SK-N-SH (cell line): ENCODE measurements at regions not wholly inside any gene's neighbourhood (a gene's known extent, or its start where the extent isn't known, plus 50 kb on each side); places are given as distances from the start of the nearest gene placed in this dataset.

Experiments used
- CTCF ChIA-PET: fragments of 300-600, 350-600 bp; formaldehyde crosslinking; extraction: SDS; loops from one replicate; lab custom pipeline; 2021; lab: Yijun Ruan, JAX
- POLR2A ChIA-PET: fragments of 350-600 bp; sonication (Branson Sonifier 250); formaldehyde crosslinking; extraction: SDS; loops from one replicate; lab custom pipeline; 2020; ENCODE audit warnings: antibody characterized with exemption, inconsistent platforms; lab: Yijun Ruan, JAX
- DNase-seq: peaks from one replicate; pipeline ENCODE4 v3.0.0; 2012
- H2AFZ ChIP-seq: fragments of 200-600 bp; sonication (generic); 2 replicates; pipeline ENCODE4 v1.8.1; 2016; ENCODE audit warnings: antibody characterized with exemption, mild to moderate bottlenecking, low read depth
- H3F3A ChIP-seq: fragments of 200-600 bp; sonication (generic); replicated peaks from 2 replicates; pipeline ENCODE3; 2016; ENCODE audit warnings: antibody characterized with exemption, mild to moderate bottlenecking; ENCODE audit not compliant: insufficient read depth
- H3K27ac ChIP-seq, 2 experiments: fragments of 200-500 bp in 1 of 2; fragments of 200-600 bp in 1 of 2; sonication (Bioruptor generic) in 1 of 2; sonication (generic), shearing (Covaris generic) in 1 of 2; 2 replicates each; pipeline versions ENCODE4 v1.5.1 to v1.6.1; 2014 to 2016; ENCODE audit warnings: low read depth in 2 of 2, inconsistent platforms in 1 of 2, low read length in 1 of 2, mild to moderate bottlenecking in 1 of 2, mixed read lengths in 1 of 2
- H3K27me3 ChIP-seq: fragments of 200-600 bp; sonication (generic), shearing (Covaris generic); 2 replicates; pipeline ENCODE4 v1.6.1; 2016; ENCODE audit warnings: mixed run types; ENCODE audit not compliant: insufficient read depth
- H3K36me3 ChIP-seq, 2 experiments: fragments of 200-500 bp in 1 of 2; fragments of 200-600 bp in 1 of 2; sonication (Bioruptor generic) in 1 of 2; sonication (generic) in 1 of 2; replicated peaks in 1 of 2; 2 replicates each; pipeline versions ENCODE3 to v1.5.1; 2014 to 2016; ENCODE audit warnings: low read length in 1 of 2, mild to moderate bottlenecking in 1 of 2; ENCODE audit not compliant: insufficient read depth in 2 of 2, control insufficient read depth in 1 of 2
- H3K4me1 ChIP-seq, 2 experiments: fragments of 200-500 bp in 1 of 2; fragments of 200-600 bp in 1 of 2; sonication (Bioruptor generic) in 1 of 2; sonication (generic), shearing (Covaris generic) in 1 of 2; 2 replicates each; pipeline versions ENCODE4 v1.5.1 to v1.6.1; 2014 to 2016; ENCODE audit warnings: low read depth in 1 of 2, low read length in 1 of 2, mixed run types in 1 of 2; ENCODE audit not compliant: insufficient read depth in 2 of 2, control insufficient read depth in 1 of 2
- H3K4me2 ChIP-seq: fragments of 200-600 bp; sonication (generic), shearing (Covaris generic); 2 replicates; pipeline ENCODE4 v1.6.1; 2017; ENCODE audit warnings: mixed run types
- H3K4me3 ChIP-seq, 2 experiments: fragments of 200-500 bp in 1 of 2; fragments of 200-600 bp in 1 of 2; sonication (Bioruptor generic) in 1 of 2; sonication (generic), shearing (Covaris generic) in 1 of 2; 2 replicates each; pipeline versions ENCODE4 v1.5.1 to v1.8.1; 2014 to 2016; ENCODE audit warnings: low read depth in 2 of 2, inconsistent platforms in 1 of 2, low read length in 1 of 2, mild to moderate bottlenecking in 1 of 2, mixed read lengths in 1 of 2, moderate library complexity in 1 of 2
- H3K79me2 ChIP-seq: fragments of 200-600 bp; sonication (generic); 2 replicates; pipeline ENCODE4 v1.8.1; 2017; ENCODE audit warnings: mild to moderate bottlenecking; ENCODE audit not compliant: insufficient read depth
- H3K9ac ChIP-seq: fragments of 200-600 bp; sonication (generic); 2 replicates; pipeline ENCODE4 v1.6.1; 2017; ENCODE audit warnings: mixed run types
- H3K9me2 ChIP-seq: fragments of 200-600 bp; sonication (generic); 2 replicates; pipeline ENCODE4 v1.6.1; 2017; ENCODE audit warnings: mixed run types
- H3K9me3 ChIP-seq: fragments of 200-600 bp; sonication (generic); 2 replicates; pipeline ENCODE4 v1.6.1; 2017; ENCODE audit warnings: mixed run types, mild to moderate bottlenecking, moderate library complexity
- H4K20me1 ChIP-seq: fragments of 200-600 bp; sonication (generic); 2 replicates; pipeline ENCODE4 v1.6.1; 2017; ENCODE audit warnings: mild to moderate bottlenecking, mixed run types; ENCODE audit not compliant: insufficient read depth
- ELF1 ChIP-seq: IDR thresholded peaks from 2 replicates; pipeline ENCODE4 v1.4.0; 2012
- EP300 ChIP-seq, 2 experiments: IDR thresholded peaks; 2 replicates each; pipeline versions ENCODE4 v1.4.0 to v1.6.1; 2012; ENCODE audit warnings: borderline replicate concordance in 1 of 2, low read depth in 1 of 2, low read length in 1 of 2
- FOXJ3 ChIP-seq: sonication (generic); formaldehyde crosslinking; IDR thresholded peaks from 2 replicates; pipeline ENCODE4 v1.5.1; 2020; ENCODE audit warnings: mild to moderate bottlenecking, missing genetic modification reagents
- FOXM1 ChIP-seq: IDR thresholded peaks from 2 replicates; pipeline ENCODE4 v1.4.0; 2012; ENCODE audit warnings: low read depth, mild to moderate bottlenecking
- GABPA ChIP-seq: IDR thresholded peaks from 2 replicates; pipeline ENCODE4 v1.4.0; 2012; ENCODE audit warnings: low read depth, mild to moderate bottlenecking
- GATA2 ChIP-seq: sonication (generic); formaldehyde crosslinking; IDR thresholded peaks from 2 replicates; pipeline ENCODE4 v1.5.0; 2020; ENCODE audit warnings: mild to moderate bottlenecking, missing genetic modification reagents
- MEF2A ChIP-seq: IDR thresholded peaks from 2 replicates; pipeline ENCODE4 v1.4.0; 2012; ENCODE audit warnings: low read depth, borderline replicate concordance
- MXI1 ChIP-seq: IDR thresholded peaks from 2 replicates; pipeline ENCODE4 v1.6.1; 2012; ENCODE audit warnings: mild to moderate bottlenecking, low read depth, low read length, improper control_type of control experiment
- NRF1 ChIP-seq: IDR thresholded peaks from 2 replicates; pipeline ENCODE4 v1.6.1; 2012; ENCODE audit warnings: low read depth, mild to moderate bottlenecking, low read length
- RAD21 ChIP-seq: IDR thresholded peaks from 2 replicates; pipeline ENCODE4 v1.6.1; 2012; ENCODE audit warnings: mild to moderate bottlenecking, low read length
- RFX5 ChIP-seq: IDR thresholded peaks from 2 replicates; pipeline ENCODE4 v1.6.1; 2012; ENCODE audit warnings: mild to moderate bottlenecking, improper control_type of control experiment, low read length
- SMC3 ChIP-seq: IDR thresholded peaks from 2 replicates; pipeline ENCODE4 v1.6.1; 2012; ENCODE audit warnings: low read depth, low read length, improper control_type of control experiment
- TCF12 ChIP-seq: IDR thresholded peaks from 2 replicates; pipeline ENCODE4 v1.4.0; 2012
- WGBS: methylation state at CpG from one replicate; pipeline ENCODE4 v1.1.6; 2017; ENCODE audit warnings: low lambda C conversion rate; 5-methylcytosine and 5-hydroxymethylcytosine counted together
- TF ChIP-seq, protein P1 (sequence below): IDR thresholded peaks from 2 replicates; pipeline ENCODE4 v1.6.1; 2012; ENCODE audit warnings: mild to moderate bottlenecking, low read depth, low read length, moderate library complexity
- TF ChIP-seq, protein P2 (sequence below): IDR thresholded peaks from 2 replicates; pipeline ENCODE4 v1.4.0; 2012; ENCODE audit warnings: low read depth
- TF ChIP-seq, protein P3 (sequence below): fragments of 150-350 bp; IDR thresholded peaks from 2 replicates; pipeline ENCODE4 v1.6.1; 2016; ENCODE audit warnings: mild to moderate bottlenecking, low read depth, low read length
- TF ChIP-seq, protein P4 (sequence below): IDR thresholded peaks from 2 replicates; pipeline ENCODE4 v1.4.0; 2012; ENCODE audit warnings: low read depth, borderline replicate concordance
- TF ChIP-seq, protein P5 (sequence below): IDR thresholded peaks from 2 replicates; pipeline ENCODE4 v1.4.0; 2012; ENCODE audit warnings: low read depth, borderline replicate concordance

DNA sequence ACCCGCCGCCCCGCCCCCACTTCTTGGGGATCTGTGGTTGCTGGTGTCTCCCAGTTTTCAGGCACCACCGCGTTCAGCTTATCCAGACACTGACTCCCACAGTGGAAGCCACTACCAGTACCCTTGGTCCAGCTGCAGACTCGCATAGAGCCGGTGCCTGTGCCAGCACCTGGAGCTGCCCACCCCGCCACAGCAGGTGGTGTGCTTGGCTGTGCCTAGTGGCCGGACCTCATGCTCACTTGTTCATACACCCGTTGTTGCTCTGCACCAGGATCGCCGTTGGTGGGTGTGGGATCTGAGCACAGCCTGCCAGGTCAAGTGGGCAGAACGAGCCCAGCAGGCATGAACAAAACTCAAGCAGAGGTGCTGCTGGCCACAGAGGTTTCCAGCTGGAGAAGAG lies 673.2 kb downstream of the RERGL start:
- no peak overlapping the region for H3K4me2 ChIP-seq
- H3K9ac ChIP-seq: no peak overlapping the region
- H3K4me3 ChIP-seq: no peak overlapping the region
- ChIA-PET CTCF (interaction anchor here (0.6 kb wide), 1 partner anchor 1085 kb away, joined by 3 read pairs; no protein-coding TSS in a partner anchor), POLR2A (no interaction called here)
- no peaks in the 10 kb centered on the region for H3F3A ChIP-seq
- no peaks in the 10 kb centered on the region for H3K27me3 ChIP-seq
- H2AFZ ChIP-seq: no peak overlapping the region
- H3K79me2 ChIP-seq: no peaks in the 10 kb centered on the region
- TF ChIP-seq EP300 (IDR thresholded peaks at IDR 0.05; ENCODE audit: borderline replicate concordance in 1 of 2, low read depth in 1 of 2, low read length in 1 of 2): no peak
- no peak for TF ChIP-seq MEF2A
- TF ChIP-seq ELF1: no peak
- TF ChIP-seq, protein P1, sequence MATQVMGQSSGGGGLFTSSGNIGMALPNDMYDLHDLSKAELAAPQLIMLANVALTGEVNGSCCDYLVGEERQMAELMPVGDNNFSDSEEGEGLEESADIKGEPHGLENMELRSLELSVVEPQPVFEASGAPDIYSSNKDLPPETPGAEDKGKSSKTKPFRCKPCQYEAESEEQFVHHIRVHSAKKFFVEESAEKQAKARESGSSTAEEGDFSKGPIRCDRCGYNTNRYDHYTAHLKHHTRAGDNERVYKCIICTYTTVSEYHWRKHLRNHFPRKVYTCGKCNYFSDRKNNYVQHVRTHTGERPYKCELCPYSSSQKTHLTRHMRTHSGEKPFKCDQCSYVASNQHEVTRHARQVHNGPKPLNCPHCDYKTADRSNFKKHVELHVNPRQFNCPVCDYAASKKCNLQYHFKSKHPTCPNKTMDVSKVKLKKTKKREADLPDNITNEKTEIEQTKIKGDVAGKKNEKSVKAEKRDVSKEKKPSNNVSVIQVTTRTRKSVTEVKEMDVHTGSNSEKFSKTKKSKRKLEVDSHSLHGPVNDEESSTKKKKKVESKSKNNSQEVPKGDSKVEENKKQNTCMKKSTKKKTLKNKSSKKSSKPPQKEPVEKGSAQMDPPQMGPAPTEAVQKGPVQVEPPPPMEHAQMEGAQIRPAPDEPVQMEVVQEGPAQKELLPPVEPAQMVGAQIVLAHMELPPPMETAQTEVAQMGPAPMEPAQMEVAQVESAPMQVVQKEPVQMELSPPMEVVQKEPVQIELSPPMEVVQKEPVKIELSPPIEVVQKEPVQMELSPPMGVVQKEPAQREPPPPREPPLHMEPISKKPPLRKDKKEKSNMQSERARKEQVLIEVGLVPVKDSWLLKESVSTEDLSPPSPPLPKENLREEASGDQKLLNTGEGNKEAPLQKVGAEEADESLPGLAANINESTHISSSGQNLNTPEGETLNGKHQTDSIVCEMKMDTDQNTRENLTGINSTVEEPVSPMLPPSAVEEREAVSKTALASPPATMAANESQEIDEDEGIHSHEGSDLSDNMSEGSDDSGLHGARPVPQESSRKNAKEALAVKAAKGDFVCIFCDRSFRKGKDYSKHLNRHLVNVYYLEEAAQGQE: no peak
- no peak for TF ChIP-seq TCF12
- TF ChIP-seq, protein P2, sequence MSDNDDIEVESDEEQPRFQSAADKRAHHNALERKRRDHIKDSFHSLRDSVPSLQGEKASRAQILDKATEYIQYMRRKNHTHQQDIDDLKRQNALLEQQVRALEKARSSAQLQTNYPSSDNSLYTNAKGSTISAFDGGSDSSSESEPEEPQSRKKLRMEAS: no peak
- no peak for TF ChIP-seq FOXJ3 (CRISPR knock-in tag)
- TF ChIP-seq GABPA: no peak
- no peak for TF ChIP-seq NRF1
- no peak for TF ChIP-seq RAD21
- TF ChIP-seq GATA2 (CRISPR knock-in tag): no peak
- no peak for TF ChIP-seq MXI1
- TF ChIP-seq, protein P3, sequence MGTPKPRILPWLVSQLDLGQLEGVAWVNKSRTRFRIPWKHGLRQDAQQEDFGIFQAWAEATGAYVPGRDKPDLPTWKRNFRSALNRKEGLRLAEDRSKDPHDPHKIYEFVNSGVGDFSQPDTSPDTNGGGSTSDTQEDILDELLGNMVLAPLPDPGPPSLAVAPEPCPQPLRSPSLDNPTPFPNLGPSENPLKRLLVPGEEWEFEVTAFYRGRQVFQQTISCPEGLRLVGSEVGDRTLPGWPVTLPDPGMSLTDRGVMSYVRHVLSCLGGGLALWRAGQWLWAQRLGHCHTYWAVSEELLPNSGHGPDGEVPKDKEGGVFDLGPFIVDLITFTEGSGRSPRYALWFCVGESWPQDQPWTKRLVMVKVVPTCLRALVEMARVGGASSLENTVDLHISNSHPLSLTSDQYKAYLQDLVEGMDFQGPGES: no peak
- no peak for TF ChIP-seq FOXM1
- no peak for TF ChIP-seq SMC3
- no peak for TF ChIP-seq RFX5
- TF ChIP-seq, protein P4, sequence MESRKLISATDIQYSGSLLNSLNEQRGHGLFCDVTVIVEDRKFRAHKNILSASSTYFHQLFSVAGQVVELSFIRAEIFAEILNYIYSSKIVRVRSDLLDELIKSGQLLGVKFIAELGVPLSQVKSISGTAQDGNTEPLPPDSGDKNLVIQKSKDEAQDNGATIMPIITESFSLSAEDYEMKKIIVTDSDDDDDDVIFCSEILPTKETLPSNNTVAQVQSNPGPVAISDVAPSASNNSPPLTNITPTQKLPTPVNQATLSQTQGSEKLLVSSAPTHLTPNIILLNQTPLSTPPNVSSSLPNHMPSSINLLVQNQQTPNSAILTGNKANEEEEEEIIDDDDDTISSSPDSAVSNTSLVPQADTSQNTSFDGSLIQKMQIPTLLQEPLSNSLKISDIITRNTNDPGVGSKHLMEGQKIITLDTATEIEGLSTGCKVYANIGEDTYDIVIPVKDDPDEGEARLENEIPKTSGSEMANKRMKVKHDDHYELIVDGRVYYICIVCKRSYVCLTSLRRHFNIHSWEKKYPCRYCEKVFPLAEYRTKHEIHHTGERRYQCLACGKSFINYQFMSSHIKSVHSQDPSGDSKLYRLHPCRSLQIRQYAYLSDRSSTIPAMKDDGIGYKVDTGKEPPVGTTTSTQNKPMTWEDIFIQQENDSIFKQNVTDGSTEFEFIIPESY: no peak
- TF ChIP-seq, protein P5, sequence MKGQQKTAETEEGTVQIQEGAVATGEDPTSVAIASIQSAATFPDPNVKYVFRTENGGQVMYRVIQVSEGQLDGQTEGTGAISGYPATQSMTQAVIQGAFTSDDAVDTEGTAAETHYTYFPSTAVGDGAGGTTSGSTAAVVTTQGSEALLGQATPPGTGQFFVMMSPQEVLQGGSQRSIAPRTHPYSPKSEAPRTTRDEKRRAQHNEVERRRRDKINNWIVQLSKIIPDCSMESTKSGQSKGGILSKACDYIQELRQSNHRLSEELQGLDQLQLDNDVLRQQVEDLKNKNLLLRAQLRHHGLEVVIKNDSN: no peak
- no peak for DNase-seq
- no peaks in the 10 kb centered on the region for H3K4me1 ChIP-seq
- no peak overlapping the region for H3K27ac ChIP-seq
- no peaks in the 10 kb centered on the region for H4K20me1 ChIP-seq
- no peaks in the 10 kb centered on the region for H3K9me2 ChIP-seq
- WGBS: 25% methylated on average over 12 of the region's 13 CpGs
- no peaks in the 10 kb centered on the region for H3K9me3 ChIP-seq
- no peaks in the 10 kb centered on the region for H3K36me3 ChIP-seq
